Prostate gland (tissue), 2 donors: ENCODE measurements at regions not wholly inside any gene's neighbourhood (a gene's known extent, or its start where the extent isn't known, plus 50 kb on each side); places are given as distances from the start of the nearest gene placed in this dataset.

Experiments used
- DNase-seq: peaks from one replicate; pipeline ENCODE4 v3.0.0-alpha.2; 2019; ENCODE audit warnings: low spot score
- H3K27ac ChIP-seq, 2 donors: fragments of 200-600 bp; sonication (generic); 2 replicates each; pipeline ENCODE4 v1.5.1; 2017 to 2019
- H3K27me3 ChIP-seq: fragments of 200-600 bp; sonication (generic); replicated peaks from 2 replicates; pipeline ENCODE4 v1.5.1; 2019; ENCODE audit not compliant: insufficient read depth
- H3K36me3 ChIP-seq, 2 donors: fragments of 200-600 bp; sonication (generic); 1 replicate in 1 of 2; 2 replicates in 1 of 2; pipeline versions ENCODE4 v1.5.1 to v1.8.1; 2017 to 2019
- H3K4me1 ChIP-seq: fragments of 200-600 bp; sonication (generic); replicated peaks from 2 replicates; pipeline ENCODE4 v1.5.1; 2019
- H3K4me3 ChIP-seq, 2 donors: fragments of 200-600 bp; sonication (generic); 2 replicates each; pipeline ENCODE4 v1.5.1; 2017 to 2019
- H3K9me3 ChIP-seq: fragments of 200-600 bp; sonication (generic); 2 replicates; pipeline ENCODE4 v1.5.1; 2017
- CTCF ChIP-seq, 4 experiments: fragments of 200-600 bp in 2 of 4; fragments of 450-650 bp in 2 of 4; sonication (generic) in 2 of 4; IDR thresholded peaks; 1 replicate in 3 of 4; 2 replicates in 1 of 4; pipeline ENCODE4 v1.5.1; 2016 to 2019; ENCODE audit warnings: antibody characterized with exemption in 4 of 4, mild to moderate bottlenecking in 2 of 4, moderate library complexity in 2 of 4
- POLR2A ChIP-seq: fragments of 450-650 bp; IDR thresholded peaks from one replicate; pipeline ENCODE4 v1.6.1; 2016; ENCODE audit warnings: antibody characterized with exemption, mild to moderate bottlenecking
- POLR2AphosphoS5 ChIP-seq: sonication (generic); formaldehyde crosslinking; IDR thresholded peaks from one replicate; pipeline ENCODE4 v1.6.1; 2017; ENCODE audit warnings: antibody characterized with exemption
- WGBS: methylation state at CpG from one replicate; pipeline ENCODE4 v1.1.5; 2018; 5-methylcytosine and 5-hydroxymethylcytosine counted together
- intact Hi-C: fragments of 100-400 bp; cut with DNase I; formaldehyde crosslinking; loops from one replicate; pipeline ENCODE4 v1.14.2; 2022

- no peaks in the 10 kb centered on the region for H3K36me3 ChIP-seq
- no peaks in the 10 kb centered on the region for H3K4me1 ChIP-seq
- intact Hi-C loops = no loop called here
- TF ChIP-seq CTCF (IDR thresholded peaks at IDR 0.05) (no peak), POLR2A (no peak), POLR2AphosphoS5 (no peak)
- H3K9me3 ChIP-seq = no peaks in the 10 kb centered on the region
- H3K27me3 ChIP-seq = no peaks in the 10 kb centered on the region
- WGBS = 97% methylated on average over 10 of the region's 10 CpGs
- H3K27ac ChIP-seq = no peak overlapping the region
- DNase-seq = no peak
- no peak overlapping the region for H3K4me3 ChIP-seq
Observed at GRCh38 chr18:78297048-78297447, 682.6 kb upstream of the SALL3 start.

GRCh38 chr18:78303519-78304191 lies 676.0 kb upstream of the SALL3 start:
- intact Hi-C loops = no loop called here
- H3K27ac ChIP-seq = no peak overlapping the region
- DNase-seq = no peak
- no peak overlapping the region for H3K4me3 ChIP-seq
- 52% methylated on average over 15 of the region's 15 CpGs for WGBS
- no peaks in the 10 kb centered on the region for H3K27me3 ChIP-seq
- TF ChIP-seq POLR2A (no peak), POLR2AphosphoS5 (no peak), CTCF (IDR thresholded peaks at IDR 0.05) (no peak)
- no peaks in the 10 kb centered on the region for H3K4me1 ChIP-seq
- no peaks in the 10 kb centered on the region for H3K9me3 ChIP-seq
- H3K36me3 ChIP-seq = no peaks in the 10 kb centered on the region

GRCh38 chr18:78304192-78305164 lies 675.1 kb upstream of the SALL3 start:
- H3K27me3 ChIP-seq = no peaks in the 10 kb centered on the region
- intact Hi-C loops = no loop called here
- no peaks in the 10 kb centered on the region for H3K9me3 ChIP-seq
- 66% methylated on average over 25 of the region's 25 CpGs for WGBS
- no peaks in the 10 kb centered on the region for H3K36me3 ChIP-seq
- no peak for DNase-seq
- no peak overlapping the region for H3K4me3 ChIP-seq
- no peak overlapping the region for H3K27ac ChIP-seq
- TF ChIP-seq POLR2A (no peak), POLR2AphosphoS5 (no peak), CTCF (IDR thresholded peaks at IDR 0.05) (no peak)
- H3K4me1 ChIP-seq = no peaks in the 10 kb centered on the region

GRCh38 chr18:78305789-78306188 lies 673.8 kb upstream of the SALL3 start:
- H3K4me1 ChIP-seq = no peaks in the 10 kb centered on the region
- 39% methylated on average over 6 of the region's 6 CpGs for WGBS
- intact Hi-C loops = no loop called here

More at GRCh38 chr18:78305789-78306188, 673.8 kb upstream of the SALL3 start:
- no peak overlapping the region for H3K27ac ChIP-seq
- DNase-seq = no peak
- peak; percentile 27 for TF ChIP-seq POLR2AphosphoS5
- no peak for TF ChIP-seq POLR2A
- no peak for TF ChIP-seq CTCF (IDR thresholded peaks at IDR 0.05)
- no peaks in the 10 kb centered on the region for H3K9me3 ChIP-seq
- no peak overlapping the region for H3K4me3 ChIP-seq
- H3K27me3 ChIP-seq = no peaks in the 10 kb centered on the region
- no peaks in the 10 kb centered on the region for H3K36me3 ChIP-seq
